Trophoblast cell (in vitro differentiated cells and primary cell): ENCODE measurements at regions not wholly inside any gene's neighbourhood (a gene's known extent, or its start where the extent isn't known, plus 50 kb on each side); places are given as distances from the start of the nearest gene placed in this dataset.
"Not testable (repeated sequence)": the region's sequence is repeated elsewhere in the genome, so short reads cannot be mapped to it uniquely, and the experiment has no call there.

Experiments used
- DNase-seq, 2 donors: peaks; one replicate each; pipeline ENCODE4 v3.0.0-alpha.2; 2016
- H2AFZ ChIP-seq: 2 replicates; pipeline ENCODE4 v1.6.1; 2013; ENCODE audit warnings: low read length, moderate library complexity, mild to moderate bottlenecking; ENCODE audit not compliant: insufficient read depth, poor library complexity
- H2AK5ac ChIP-seq: 2 replicates; pipeline ENCODE4 v1.6.1; 2013; ENCODE audit warnings: mild to moderate bottlenecking, low read length
- H2BK120ac ChIP-seq: 2 replicates; pipeline ENCODE4 v1.6.1; 2013; ENCODE audit warnings: low read length, mild to moderate bottlenecking, moderate library complexity; ENCODE audit not compliant: insufficient read depth, poor library complexity
- H2BK12ac ChIP-seq: 2 replicates; pipeline ENCODE4 v1.6.1; 2013; ENCODE audit warnings: mild to moderate bottlenecking, low read length, moderate library complexity
- H2BK5ac ChIP-seq: 2 replicates; pipeline ENCODE4 v1.6.1; 2013; ENCODE audit warnings: low read length, low read depth, moderate library complexity, mild to moderate bottlenecking; ENCODE audit not compliant: poor library complexity
- H3K14ac ChIP-seq: 2 replicates; pipeline ENCODE4 v1.6.1; 2013; ENCODE audit warnings: mild to moderate bottlenecking, low read length
- H3K18ac ChIP-seq: 2 replicates; pipeline ENCODE4 v1.6.1; 2013; ENCODE audit warnings: mild to moderate bottlenecking, low read length
- H3K23ac ChIP-seq: 2 replicates; pipeline ENCODE4 v1.6.1; 2013; ENCODE audit warnings: low read length
- H3K27ac ChIP-seq: 2 replicates; pipeline ENCODE4 v1.5.1; 2013; ENCODE audit warnings: low read depth, mild to moderate bottlenecking, inconsistent platforms, low read length, moderate library complexity
- H3K27me3 ChIP-seq: 2 replicates; pipeline ENCODE4 v1.6.1; 2013; ENCODE audit warnings: inconsistent platforms, mild to moderate bottlenecking, low read length, moderate library complexity; ENCODE audit not compliant: insufficient read depth
- H3K36me3 ChIP-seq, 2 experiments: 1 replicate in 1 of 2; 2 replicates in 1 of 2; pipeline ENCODE4 v1.6.1; 2013; ENCODE audit warnings: low read length in 2 of 2, mild to moderate bottlenecking in 2 of 2, moderate library complexity in 1 of 2; ENCODE audit not compliant: insufficient read depth in 2 of 2, control insufficient read depth in 1 of 2
- H3K4ac ChIP-seq: 2 replicates; pipeline ENCODE4 v1.6.1; 2013; ENCODE audit warnings: low read depth, mild to moderate bottlenecking, low read length, moderate library complexity
- H3K4me1 ChIP-seq, 2 experiments: 1 replicate in 1 of 2; 2 replicates in 1 of 2; pipeline ENCODE4 v1.6.1; 2013; ENCODE audit warnings: low read length in 2 of 2, mild to moderate bottlenecking in 2 of 2, moderate library complexity in 1 of 2; ENCODE audit not compliant: insufficient read depth in 2 of 2, control insufficient read depth in 1 of 2
- H3K4me2 ChIP-seq: 2 replicates; pipeline ENCODE4 v1.6.1; 2013; ENCODE audit warnings: inconsistent platforms, mild to moderate bottlenecking, low read length, moderate library complexity
- H3K4me3 ChIP-seq: 2 replicates; pipeline ENCODE4 v1.5.1; 2013; ENCODE audit warnings: mild to moderate bottlenecking, low read depth, low read length, inconsistent platforms
- H3K79me1 ChIP-seq: one replicate; pipeline ENCODE4 v1.6.1; 2013; ENCODE audit warnings: low read length
- H3K79me2 ChIP-seq: 2 replicates; pipeline ENCODE4 v1.6.1; 2013; ENCODE audit warnings: low read length, mild to moderate bottlenecking; ENCODE audit not compliant: control insufficient read depth, insufficient read depth, poor library complexity
- H3K9ac ChIP-seq: 2 replicates; pipeline ENCODE4 v1.6.1; 2013; ENCODE audit warnings: mild to moderate bottlenecking, low read length
- H3K9me3 ChIP-seq: 2 replicates; pipeline ENCODE4 v1.6.1; 2013; ENCODE audit warnings: low read depth, mild to moderate bottlenecking, control low read depth, inconsistent platforms, low read length; ENCODE audit not compliant: insufficient read depth
- H4K12ac ChIP-seq: 2 replicates; pipeline ENCODE4 v1.6.1; 2013; ENCODE audit warnings: low read depth, mild to moderate bottlenecking, low read length, moderate library complexity
- H4K8ac ChIP-seq: 2 replicates; pipeline ENCODE4 v1.6.1; 2013; ENCODE audit warnings: low read depth, mild to moderate bottlenecking, low read length, moderate library complexity
- H4K91ac ChIP-seq: one replicate; pipeline ENCODE4 v1.6.1; 2013; ENCODE audit warnings: low read depth, mild to moderate bottlenecking, low read length, moderate library complexity
- WGBS: extraction: QIAGEN DNeasy Blood & Tissue Kit; methylation state at CpG from one replicate; pipeline ENCODE4 v1.1.7; 2013; ENCODE audit warnings: missing lambda C conversion rate; ENCODE audit not compliant: insufficient read length, insufficient coverage; ENCODE audit errors: extremely low coverage; 5-methylcytosine and 5-hydroxymethylcytosine counted together

DNA sequence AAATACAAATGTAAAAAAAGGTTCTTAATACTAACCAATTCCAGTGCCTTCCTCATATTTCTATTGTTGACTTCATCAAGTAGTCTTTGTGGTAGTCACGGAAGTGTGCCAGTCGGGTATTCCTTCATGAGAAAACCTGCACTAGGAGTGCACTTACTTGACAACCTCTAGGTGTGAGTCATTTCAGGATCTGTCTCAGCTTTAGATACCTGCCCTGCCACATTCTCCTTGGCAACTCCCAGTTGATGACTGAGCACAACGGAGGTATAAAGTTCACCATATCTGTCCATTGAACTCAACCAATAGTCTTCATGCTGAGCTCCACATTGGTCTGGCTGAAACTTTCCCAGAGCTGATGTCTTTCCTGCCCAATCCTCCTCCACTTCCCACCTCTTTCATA, 215.7 kb downstream of the SYT10 start:
- no peak overlapping the region for H4K12ac ChIP-seq
- H3K4me3 ChIP-seq, result no peak overlapping the region
- no peak overlapping the region for H2AFZ ChIP-seq
- no peak overlapping the region for H3K4ac ChIP-seq
- no peaks in the 10 kb centered on the region for H3K27me3 ChIP-seq
- H3K79me2 ChIP-seq, result no peaks in the 10 kb centered on the region
- H2BK5ac ChIP-seq, result no peak overlapping the region
- WGBS, result no CpG with 5 or more reads among the region's 3 CpGs
- no peaks in the 10 kb centered on the region for H3K4me1 ChIP-seq
- H3K23ac ChIP-seq, result no peak overlapping the region
- H3K79me1 ChIP-seq, result no peaks in the 10 kb centered on the region
- no peak overlapping the region for H2BK12ac ChIP-seq
- no peak overlapping the region for H3K14ac ChIP-seq
- H2AK5ac ChIP-seq, result no peak overlapping the region
- H3K9ac ChIP-seq, result no peak overlapping the region
- no peak overlapping the region for H4K8ac ChIP-seq
- no peak overlapping the region for H3K4me2 ChIP-seq
- no peak overlapping the region for H4K91ac ChIP-seq
- no peak overlapping the region for H3K18ac ChIP-seq
- H3K36me3 ChIP-seq, result no peaks in the 10 kb centered on the region
- peaks cover 5% of the 10 kb centered on the region for H3K9me3 ChIP-seq
- DNase-seq, result peak; percentile 4 to 68
- H2BK120ac ChIP-seq, result no peak overlapping the region
- no peak overlapping the region for H3K27ac ChIP-seq

DNA sequence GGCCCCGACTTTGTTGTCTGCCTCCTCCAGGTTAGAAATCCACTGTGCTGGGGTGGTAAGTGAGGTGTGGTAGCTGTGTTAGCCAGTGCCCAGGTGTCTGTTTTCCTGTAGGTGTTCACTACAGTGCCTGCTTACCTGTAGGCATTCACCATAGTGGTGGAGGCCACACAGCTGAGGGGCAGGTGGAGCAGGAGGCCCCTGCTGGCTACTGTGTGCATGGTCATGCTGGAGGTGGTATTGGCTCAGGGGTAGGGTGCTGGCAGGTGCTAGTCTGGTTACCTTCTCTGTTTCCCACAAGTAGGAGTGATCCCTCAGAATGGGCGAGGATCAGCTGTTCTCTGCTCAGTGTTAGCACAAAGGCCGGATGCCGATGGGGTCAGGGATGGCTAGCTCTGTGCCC, 217.3 kb downstream of the SYT10 start:
- Histone ChIP-seq H3K36me3 (no peaks in the 10 kb centered on the region), H3K79me2 (no peaks in the 10 kb centered on the region), H3K14ac (no peak overlapping the region), H3K4ac (no peak overlapping the region), H2AFZ (no peak overlapping the region), H3K27ac (no peak overlapping the region), H3K9me3 (peaks cover 2% of the 10 kb centered on the region), H3K4me3 (no peak overlapping the region), H3K18ac (no peak overlapping the region), H2BK120ac (no peak overlapping the region), H4K91ac (no peak overlapping the region), H3K79me1 (no peaks in the 10 kb centered on the region), H3K23ac (no peak overlapping the region), H3K4me1 (no peaks in the 10 kb centered on the region), H4K8ac (no peak overlapping the region), H2BK12ac (no peak overlapping the region), H2AK5ac (no peak overlapping the region), H3K27me3 (no peaks in the 10 kb centered on the region), H3K4me2 (no peak overlapping the region), H4K12ac (no peak overlapping the region), H2BK5ac (no peak overlapping the region), H3K9ac (no peak overlapping the region)
- no CpG with 5 or more reads among the region's 4 CpGs for WGBS
- DNase-seq, result no peak

DNA sequence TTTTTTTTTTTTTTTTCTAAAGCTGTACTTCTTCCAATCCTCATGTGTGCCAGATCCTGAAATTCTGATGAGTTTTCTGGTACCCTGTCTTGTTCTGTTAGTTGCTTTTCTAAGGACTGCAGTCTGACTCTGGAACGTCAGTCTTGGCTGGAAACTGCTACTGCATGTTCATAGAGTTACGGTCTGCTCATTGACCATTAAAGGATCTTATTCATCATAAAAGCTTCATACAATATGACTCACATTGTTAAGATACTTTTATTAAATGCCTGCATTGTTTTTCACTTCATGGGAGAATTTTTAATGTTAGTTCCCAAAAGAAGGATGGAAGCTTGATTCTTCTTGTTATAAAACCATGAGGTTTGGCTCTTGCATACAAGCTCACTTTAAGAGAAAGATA, 233.6 kb downstream of the SYT10 start:
- Histone ChIP-seq H3K9me3 (no peaks in the 10 kb centered on the region), H4K8ac (no peak overlapping the region), H3K79me2 (no peaks in the 10 kb centered on the region), H2BK5ac (no peak overlapping the region), H3K4me3 (no peak overlapping the region), H3K4me1 (no peaks in the 10 kb centered on the region), H3K27ac (no peak overlapping the region), H2AFZ (no peak overlapping the region), H2AK5ac (no peak overlapping the region), H3K14ac (no peak overlapping the region), H4K12ac (no peak overlapping the region), H4K91ac (no peak overlapping the region), H3K18ac (no peak overlapping the region), H2BK120ac (no peak overlapping the region), H3K79me1 (no peaks in the 10 kb centered on the region), H2BK12ac (no peak overlapping the region), H3K23ac (no peak overlapping the region), H3K4me2 (no peak overlapping the region), H3K36me3 (no peaks in the 10 kb centered on the region), H3K4ac (no peak overlapping the region), H3K9ac (no peak overlapping the region), H3K27me3 (no peaks in the 10 kb centered on the region)
- DNase-seq, result no peak
- no CpG with 5 or more reads among the region's 2 CpGs for WGBS

DNA sequence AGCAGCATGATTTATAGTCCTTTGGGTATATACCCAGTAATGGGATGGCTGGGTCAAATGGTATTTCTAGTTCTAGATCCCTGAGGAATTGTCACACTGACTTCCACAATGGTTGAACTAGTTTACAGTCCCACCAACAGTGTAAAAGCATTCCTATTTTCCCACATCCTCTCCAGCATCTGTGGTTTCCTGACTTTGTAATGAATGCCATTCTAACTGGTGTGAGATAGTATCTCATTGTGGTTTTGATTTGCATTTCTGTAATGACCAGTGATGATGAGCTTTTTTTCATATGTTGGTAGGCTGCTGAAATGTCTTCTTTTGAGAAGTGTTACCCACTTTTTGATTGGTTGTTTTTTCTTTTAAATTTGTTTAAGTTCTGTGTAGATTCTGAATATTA, 245.2 kb downstream of the SYT10 start:
- not testable (repeated sequence) for H3K14ac ChIP-seq, H3K9ac ChIP-seq, H3K27me3 ChIP-seq, H4K91ac ChIP-seq, H3K18ac ChIP-seq, H3K9me3 ChIP-seq, DNase-seq, H2BK5ac ChIP-seq, H2BK12ac ChIP-seq, H4K8ac ChIP-seq, H2AFZ ChIP-seq, H2BK120ac ChIP-seq, H2AK5ac ChIP-seq, H3K79me1 ChIP-seq, H3K4ac ChIP-seq, H4K12ac ChIP-seq, H3K4me3 ChIP-seq, H3K27ac ChIP-seq, H3K4me1 ChIP-seq, H3K79me2 ChIP-seq, H3K36me3 ChIP-seq, H3K23ac ChIP-seq, H3K4me2 ChIP-seq
